ENCODE measurements at regions not wholly inside any gene's neighbourhood (a gene's known extent, or its start where the extent isn't known, plus 50 kb on each side); places are given as distances from the start of the nearest gene placed in this dataset.

- TF ChIP-seq, protein P1, sequence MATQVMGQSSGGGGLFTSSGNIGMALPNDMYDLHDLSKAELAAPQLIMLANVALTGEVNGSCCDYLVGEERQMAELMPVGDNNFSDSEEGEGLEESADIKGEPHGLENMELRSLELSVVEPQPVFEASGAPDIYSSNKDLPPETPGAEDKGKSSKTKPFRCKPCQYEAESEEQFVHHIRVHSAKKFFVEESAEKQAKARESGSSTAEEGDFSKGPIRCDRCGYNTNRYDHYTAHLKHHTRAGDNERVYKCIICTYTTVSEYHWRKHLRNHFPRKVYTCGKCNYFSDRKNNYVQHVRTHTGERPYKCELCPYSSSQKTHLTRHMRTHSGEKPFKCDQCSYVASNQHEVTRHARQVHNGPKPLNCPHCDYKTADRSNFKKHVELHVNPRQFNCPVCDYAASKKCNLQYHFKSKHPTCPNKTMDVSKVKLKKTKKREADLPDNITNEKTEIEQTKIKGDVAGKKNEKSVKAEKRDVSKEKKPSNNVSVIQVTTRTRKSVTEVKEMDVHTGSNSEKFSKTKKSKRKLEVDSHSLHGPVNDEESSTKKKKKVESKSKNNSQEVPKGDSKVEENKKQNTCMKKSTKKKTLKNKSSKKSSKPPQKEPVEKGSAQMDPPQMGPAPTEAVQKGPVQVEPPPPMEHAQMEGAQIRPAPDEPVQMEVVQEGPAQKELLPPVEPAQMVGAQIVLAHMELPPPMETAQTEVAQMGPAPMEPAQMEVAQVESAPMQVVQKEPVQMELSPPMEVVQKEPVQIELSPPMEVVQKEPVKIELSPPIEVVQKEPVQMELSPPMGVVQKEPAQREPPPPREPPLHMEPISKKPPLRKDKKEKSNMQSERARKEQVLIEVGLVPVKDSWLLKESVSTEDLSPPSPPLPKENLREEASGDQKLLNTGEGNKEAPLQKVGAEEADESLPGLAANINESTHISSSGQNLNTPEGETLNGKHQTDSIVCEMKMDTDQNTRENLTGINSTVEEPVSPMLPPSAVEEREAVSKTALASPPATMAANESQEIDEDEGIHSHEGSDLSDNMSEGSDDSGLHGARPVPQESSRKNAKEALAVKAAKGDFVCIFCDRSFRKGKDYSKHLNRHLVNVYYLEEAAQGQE (IDR thresholded peaks at IDR 0.05; ENCODE audit: low read depth, low read length) = no peak
- TF ChIP-seq, protein P2, sequence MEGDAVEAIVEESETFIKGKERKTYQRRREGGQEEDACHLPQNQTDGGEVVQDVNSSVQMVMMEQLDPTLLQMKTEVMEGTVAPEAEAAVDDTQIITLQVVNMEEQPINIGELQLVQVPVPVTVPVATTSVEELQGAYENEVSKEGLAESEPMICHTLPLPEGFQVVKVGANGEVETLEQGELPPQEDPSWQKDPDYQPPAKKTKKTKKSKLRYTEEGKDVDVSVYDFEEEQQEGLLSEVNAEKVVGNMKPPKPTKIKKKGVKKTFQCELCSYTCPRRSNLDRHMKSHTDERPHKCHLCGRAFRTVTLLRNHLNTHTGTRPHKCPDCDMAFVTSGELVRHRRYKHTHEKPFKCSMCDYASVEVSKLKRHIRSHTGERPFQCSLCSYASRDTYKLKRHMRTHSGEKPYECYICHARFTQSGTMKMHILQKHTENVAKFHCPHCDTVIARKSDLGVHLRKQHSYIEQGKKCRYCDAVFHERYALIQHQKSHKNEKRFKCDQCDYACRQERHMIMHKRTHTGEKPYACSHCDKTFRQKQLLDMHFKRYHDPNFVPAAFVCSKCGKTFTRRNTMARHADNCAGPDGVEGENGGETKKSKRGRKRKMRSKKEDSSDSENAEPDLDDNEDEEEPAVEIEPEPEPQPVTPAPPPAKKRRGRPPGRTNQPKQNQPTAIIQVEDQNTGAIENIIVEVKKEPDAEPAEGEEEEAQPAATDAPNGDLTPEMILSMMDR (IDR thresholded peaks at IDR 0.05) = no peak
- TF ChIP-seq YY1 (IDR thresholded peaks at IDR 0.05; ENCODE audit: low read depth) (no peak), GABPA (IDR thresholded peaks at IDR 0.05; ENCODE audit: low read depth) (no peak), TAF1 (IDR thresholded peaks at IDR 0.05; ENCODE audit: borderline replicate concordance, low read depth, low read length) (no peak), TCF12 (IDR thresholded peaks at IDR 0.05) (no peak), SMC3 (IDR thresholded peaks at IDR 0.05; ENCODE audit: low read depth, low read length) (no peak)
Observed at GRCh38 chr5:136886608-136887007, 521.3 kb upstream of the TRPC7 start.

Data from SK-N-SH (cell line).